ENCODE measurements at regions not wholly inside any gene's neighbourhood (a gene's known extent, or its start where the extent isn't known, plus 50 kb on each side); places are given as distances from the start of the nearest gene placed in this dataset.

DNA sequence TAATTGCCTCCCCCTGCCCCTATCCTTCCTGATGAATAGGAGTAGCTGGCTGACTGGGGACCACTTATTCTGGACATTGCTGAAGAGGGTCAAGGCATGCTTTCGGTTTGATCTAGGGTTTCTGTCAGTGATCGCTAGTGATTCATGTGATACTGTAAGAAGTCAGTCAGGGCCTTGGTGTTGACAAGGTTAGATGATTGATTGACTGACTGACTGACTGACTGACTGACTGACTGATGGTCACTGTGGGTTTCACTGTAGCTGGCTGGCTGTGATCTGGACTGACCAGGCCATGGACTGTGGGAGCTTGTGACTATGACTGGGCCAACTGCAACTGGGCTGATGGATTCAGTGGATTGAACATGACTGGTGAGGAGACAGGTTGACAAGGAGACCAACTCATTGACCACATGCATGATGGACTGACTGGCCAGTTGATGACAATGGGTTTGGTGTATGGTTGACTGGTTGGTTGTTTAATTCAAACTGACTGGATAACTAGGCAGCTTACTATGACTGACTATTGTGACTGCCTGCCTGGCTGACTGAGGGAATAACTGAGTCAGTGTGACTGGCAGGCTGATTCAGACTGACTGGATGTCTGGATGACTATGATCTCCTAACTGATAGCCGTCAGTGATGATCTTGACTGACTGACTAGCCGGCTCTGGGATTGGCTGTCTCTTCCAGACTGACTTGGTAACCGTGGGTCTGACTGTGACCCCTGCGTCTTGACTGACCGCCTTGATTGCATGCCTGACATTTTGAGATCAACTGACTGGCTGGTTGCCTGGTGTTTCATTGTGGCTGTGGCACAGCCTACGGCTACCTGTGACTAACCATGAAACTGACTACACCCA is 509.9 kb downstream of the SHQ1 start:
- no peak for FAIRE-seq

DNA sequence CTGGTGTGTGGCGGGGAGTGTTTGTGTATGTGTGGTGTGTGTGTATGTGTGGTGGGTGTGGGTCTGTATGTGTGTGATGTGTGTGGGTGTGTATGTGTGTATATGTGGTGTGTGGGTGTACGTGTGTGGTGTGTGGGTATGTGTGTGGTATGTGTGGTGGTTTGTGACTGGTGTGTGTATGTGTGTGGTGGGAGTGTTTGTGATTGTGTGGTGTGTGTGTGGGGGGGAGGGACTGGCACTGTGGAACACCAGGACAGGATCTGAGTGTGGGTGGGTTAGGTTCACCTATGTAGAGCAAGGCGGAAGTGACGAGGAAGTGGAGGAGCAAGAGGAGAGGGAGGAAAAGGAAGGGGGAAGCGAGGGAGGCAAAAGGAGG is 510.8 kb downstream of the SHQ1 start:
- no peak for FAIRE-seq

GRCh38 chr3:72336821-72337479 is 511.3 kb downstream of the SHQ1 start:
- FAIRE-seq, result no peak

DNA sequence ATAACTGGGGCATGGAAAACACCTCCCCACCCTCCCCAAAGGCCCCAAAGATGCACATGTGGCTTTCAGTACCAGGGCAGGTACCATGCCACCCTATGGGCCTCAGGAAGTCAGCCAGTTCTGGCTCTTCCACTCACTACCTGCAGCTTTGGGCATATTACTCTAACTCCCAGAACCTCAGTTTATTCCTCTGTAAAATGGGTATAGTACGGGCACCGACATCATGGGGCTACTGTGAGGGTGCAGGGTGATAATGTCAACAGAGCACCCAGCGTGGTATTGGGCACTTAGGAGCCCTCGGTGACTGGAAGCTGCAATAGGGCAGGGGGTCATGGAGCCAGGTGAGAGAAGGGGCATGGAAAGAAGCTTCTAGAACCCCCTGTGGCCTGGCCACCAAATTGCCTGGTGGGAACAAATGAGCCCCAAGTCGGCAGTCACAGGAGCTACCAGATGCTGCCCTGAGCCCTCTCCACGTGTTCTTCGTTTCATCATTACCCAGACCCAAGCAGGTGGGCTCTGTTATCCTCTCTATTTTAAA is 512.1 kb downstream of the SHQ1 start:
- no peak for FAIRE-seq

DNA sequence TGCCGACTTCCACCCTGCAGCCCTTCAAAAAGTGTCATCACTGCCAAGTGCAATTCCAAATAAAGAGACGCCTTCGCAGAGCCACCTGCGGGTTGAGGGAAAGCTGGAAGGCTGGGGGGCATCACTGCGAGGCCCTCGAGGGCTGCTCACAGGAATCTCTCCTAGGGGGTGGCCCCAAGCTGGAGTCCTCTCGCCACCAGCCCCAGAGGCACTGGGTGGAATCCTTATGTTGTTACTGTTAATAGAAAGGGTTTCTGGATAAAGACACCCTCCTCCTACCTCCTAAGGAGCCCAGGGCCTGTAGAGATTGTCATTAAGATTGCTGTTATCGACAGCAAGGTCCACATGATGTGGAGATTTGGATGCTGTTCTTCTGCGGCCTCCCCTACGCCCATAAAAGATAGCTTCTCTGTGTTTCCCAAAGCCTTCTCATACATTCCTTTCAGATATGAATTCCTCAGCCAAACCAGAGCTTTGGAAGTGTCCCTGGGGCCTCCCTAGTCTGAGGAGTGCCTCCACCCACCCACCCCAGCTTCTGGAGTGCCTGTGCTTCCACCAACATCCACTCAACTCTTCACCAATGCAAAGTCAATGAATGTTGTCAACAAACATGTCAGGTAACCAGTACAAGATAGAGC is 512.7 kb downstream of the SHQ1 start:
- FAIRE-seq, result no peak

DNA sequence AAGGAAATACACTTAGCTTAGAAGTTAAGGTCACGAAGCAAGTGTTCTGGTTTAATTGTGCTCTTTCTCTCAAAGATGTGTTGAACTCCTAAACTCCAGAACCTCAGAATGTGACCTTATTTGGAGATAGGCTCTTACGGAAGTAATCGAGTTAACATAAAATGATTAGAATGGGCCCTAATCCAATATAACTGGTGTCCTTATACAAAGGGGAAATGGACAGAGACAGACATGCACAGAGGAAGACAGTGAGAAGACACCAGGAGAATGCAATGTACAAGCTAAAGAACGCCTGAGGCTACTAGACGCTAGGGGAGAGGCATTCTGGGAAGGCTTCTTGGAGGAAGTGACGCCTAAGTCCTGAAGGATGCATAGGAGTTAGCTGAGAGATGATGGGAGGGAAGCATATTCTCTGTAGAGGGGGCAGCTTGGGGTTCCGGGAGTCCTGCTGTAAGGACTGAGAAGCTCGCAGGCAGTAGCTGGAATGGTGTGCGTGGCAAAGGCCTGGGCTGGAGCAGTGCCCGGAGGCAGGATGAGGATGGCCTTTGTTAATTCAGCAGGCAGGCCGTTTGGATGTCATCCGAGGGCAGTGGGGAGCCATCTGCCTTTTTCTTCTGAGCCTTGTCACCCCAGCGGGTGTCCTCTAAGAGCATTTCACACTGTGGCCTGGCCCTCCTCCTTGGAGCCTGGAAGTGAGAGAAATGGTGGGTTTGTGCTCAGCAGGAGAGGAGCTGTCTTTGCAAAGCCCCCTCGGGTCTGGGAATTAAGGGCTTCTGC is 513.4 kb downstream of the SHQ1 start:
- no peak for FAIRE-seq

GRCh38 chr3:72332689-72333088 is 515.6 kb downstream of the SHQ1 start:
- FAIRE-seq, result no peak

- no peak for FAIRE-seq
Observed at GRCh38 chr3:72332036-72332435, 516.2 kb downstream of the SHQ1 start.

DNA sequence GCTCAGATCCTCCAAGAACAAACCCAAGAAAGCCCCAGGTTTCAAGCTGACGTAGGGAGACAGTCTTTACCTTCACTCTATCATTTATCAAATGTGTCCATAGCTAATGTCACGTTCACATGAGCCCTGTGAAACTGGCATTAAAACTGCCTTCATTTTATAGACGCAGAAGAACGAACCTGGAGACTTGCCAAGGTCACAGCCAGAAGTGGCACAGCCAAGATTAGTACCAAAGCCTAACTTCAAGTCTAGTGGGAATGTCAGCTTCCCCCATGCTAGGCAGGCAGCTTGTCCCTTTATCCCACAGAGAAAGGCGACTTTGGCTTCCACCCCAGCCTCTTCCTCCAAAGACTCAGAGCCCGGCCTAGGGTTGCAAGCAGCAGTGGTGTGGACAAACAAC is 517.2 kb downstream of the SHQ1 start:
- FAIRE-seq, result no peak

DNA sequence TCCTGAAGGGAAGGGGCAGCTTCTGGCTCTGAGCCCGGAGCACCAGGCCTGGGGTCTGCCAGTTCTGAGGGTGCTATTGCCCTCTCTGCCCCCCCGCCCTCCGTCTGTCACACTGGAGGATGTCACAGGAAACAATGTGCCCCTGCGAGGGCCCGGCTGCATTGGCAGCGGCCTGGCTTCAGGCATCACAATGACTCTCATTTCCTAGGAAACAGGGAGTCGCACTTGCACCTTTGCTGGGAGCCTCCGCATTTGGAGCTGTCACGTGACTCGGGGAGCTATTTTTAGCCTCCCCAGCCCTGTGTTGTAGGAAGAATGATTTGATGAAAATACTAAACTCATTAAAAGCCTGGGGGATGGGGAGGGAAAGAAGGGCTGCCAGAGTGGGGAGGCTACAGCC is 518.9 kb downstream of the SHQ1 start:
- FAIRE-seq, result no peak

GRCh38 chr3:72328755-72329277 is 519.4 kb downstream of the SHQ1 start:
- FAIRE-seq, result no peak

- no peak for FAIRE-seq
Observed at GRCh38 chr3:72327008-72327407, 521.2 kb downstream of the SHQ1 start.

DNA sequence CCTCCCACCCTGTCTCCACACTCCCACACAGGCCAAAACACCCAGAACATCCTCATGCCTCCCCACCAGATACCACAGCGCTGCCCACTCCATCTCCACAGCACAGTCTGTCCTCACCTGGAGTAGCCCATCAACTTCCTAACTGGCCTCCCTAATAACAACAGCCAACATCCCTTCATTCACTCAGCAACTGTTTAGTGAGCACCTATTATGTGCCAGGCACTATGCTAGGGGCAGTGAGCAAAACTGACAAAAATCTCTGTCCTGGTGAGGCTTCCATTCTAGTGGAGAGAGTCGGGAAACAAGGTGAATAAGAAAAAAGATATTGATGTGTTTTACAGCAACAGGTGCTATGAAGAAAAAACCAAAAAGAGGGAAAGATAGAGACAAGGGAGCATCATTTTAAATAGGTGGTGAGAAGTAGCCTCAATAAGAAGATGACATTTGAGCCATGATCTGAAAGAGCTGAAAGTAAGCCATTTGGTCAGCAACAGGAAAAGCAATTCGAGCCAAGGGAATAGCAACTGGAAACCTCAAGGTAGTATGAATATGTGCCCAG is 523.9 kb downstream of the SHQ1 start:
- no peak for FAIRE-seq

GRCh38 chr3:72323773-72324172 is 524.5 kb downstream of the SHQ1 start:
- FAIRE-seq, result no peak

DNA sequence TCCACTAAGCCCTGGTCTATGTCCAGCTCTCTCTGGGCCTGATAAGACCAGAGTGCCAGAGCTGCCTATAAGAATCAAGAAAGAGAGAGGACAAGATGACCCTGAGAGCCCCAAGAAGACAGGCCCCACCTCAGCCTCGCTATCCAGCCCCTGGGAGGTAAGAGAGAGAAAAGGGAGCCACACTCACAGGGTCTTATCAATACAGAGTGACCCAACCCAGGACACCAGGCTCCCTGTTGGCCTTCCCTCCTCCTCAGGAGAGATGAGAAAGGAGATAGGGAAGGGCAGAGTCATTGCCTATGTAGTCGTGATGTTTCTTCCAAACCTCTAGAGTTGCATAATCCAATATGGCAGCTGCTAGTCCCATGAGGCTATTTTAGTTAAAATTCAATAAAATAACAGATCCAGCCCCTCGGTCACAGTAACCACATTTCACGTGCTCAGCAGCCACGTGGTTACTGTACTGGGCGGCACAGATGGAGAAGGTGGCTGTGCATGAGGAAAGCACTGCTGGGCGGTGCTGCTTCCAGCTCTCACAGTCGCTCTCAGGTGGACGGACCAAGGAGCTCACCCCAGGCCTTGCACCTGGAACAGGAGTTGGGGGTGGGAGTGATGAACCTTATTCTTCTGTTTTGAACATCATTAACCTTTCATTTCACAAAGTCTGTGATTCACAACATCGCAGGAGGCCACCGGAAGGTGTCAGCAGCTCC is 525.8 kb downstream of the SHQ1 start:
- FAIRE-seq, result no peak

- FAIRE-seq, result no peak
Observed at GRCh38 chr3:72320955-72321303, 527.3 kb downstream of the SHQ1 start.

DNA sequence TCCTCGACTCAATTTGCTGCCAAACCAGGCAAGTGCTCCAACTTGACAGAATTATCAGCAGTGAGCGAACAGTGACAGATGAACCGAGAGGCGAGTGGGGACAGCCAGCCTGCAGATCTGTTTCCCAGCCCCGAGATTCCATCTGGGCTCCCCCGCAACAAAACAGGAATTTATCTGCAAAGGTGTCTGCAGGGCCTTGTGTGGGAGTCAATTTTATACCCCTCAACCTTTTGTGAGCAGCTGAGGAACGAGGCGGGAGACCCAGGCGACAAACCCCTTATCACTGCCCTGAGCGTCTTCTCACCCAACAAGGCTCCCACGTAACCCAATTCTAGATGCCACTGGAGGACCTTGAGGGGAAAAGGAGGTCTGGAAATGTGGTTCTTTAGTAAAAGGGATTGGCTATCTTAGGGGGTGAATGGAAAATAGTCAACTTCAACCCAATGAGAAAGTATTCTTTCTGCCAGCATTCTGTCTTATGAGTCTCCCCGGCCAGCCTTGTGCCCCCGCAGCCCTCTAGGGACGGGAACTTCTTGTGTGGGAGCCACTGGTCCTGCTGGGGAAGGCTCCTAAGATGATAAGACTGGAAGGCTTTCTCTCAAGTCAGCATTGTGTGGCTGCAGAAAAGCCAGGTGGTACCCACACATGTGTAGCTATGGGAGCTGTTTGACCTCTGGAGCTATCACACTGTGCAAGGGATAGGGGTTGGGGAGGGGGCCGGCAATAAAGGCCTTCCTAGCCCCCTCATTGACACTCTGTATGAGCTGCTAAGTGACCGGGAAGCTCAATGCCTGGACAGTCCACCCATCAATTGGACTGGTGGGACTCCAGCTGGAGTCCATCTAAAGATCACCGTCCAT is 527.9 kb downstream of the SHQ1 start:
- FAIRE-seq, result no peak

GRCh38 chr3:72319194-72320094 is 528.8 kb downstream of the SHQ1 start:
- no peak for FAIRE-seq

- FAIRE-seq, result no peak
Observed at GRCh38 chr3:72318504-72319193, 529.6 kb downstream of the SHQ1 start.
